ENCODE measurements at regions not wholly inside any gene's neighbourhood (a gene's known extent, or its start where the extent isn't known, plus 50 kb on each side); places are given as distances from the start of the nearest gene placed in this dataset.

- TF ChIP-seq CTCF (IDR thresholded peaks at IDR 0.05; ENCODE audit: low read depth, low read length, missing input control) (no peak), ZBTB33 (IDR thresholded peaks at IDR 0.05) (no peak), FOXA1 (IDR thresholded peaks at IDR 0.05) (no peak), ATF3 (IDR thresholded peaks at IDR 0.05) (no peak), EGR1 (IDR thresholded peaks at IDR 0.05; ENCODE audit: low read depth in 2 of 2) (no peak), JUND (IDR thresholded peaks at IDR 0.05) (no peak), REST (IDR thresholded peaks at IDR 0.05) (no peak)
Measured at GRCh38 chr4:13902146-13902545, 274.6 kb upstream of the BOD1L1 start.

Data from liver (tissue), 3 donors.